B cell (primary cell): ENCODE measurements at regions not wholly inside any gene's neighbourhood (a gene's known extent, or its start where the extent isn't known, plus 50 kb on each side); places are given as distances from the start of the nearest gene placed in this dataset.

ENCODE experiments used
- EZH2 ChIP-seq: IDR thresholded peaks from 2 replicates; pipeline ENCODE4 v1.6.1; 2012; ENCODE audit warnings: borderline replicate concordance, low read depth, mild to moderate bottlenecking, moderate library complexity, low read length; ENCODE audit not compliant: insufficient read depth, poor library complexity, severe bottlenecking
- TF ChIP-seq, protein P1 (sequence below): fragments of 200-600 bp; IDR thresholded peaks from one replicate; pipeline ENCODE4 v1.8.0; 2022; ENCODE audit warnings: antibody characterized with exemption, mild to moderate bottlenecking

DNA sequence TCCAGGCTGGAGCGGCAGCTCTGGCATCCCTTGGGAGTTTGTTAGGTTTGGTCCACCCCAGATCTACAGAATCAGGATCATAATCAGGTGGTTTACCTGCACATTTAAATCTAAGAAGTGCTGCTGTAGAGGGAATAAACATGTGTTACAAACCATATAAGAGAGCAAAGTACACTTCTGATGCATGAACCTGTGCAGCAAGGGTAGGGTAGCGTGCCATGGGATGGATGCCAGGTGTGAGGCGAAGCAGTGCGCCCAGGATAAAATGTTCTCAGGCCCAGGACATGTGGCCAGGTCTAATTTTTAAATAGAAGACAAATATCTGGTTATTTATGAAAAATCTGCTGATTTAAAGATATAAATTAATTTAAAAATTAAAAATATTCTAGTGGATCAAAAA lies 308.8 kb upstream of the USP24 start:
- TF ChIP-seq, protein P1, sequence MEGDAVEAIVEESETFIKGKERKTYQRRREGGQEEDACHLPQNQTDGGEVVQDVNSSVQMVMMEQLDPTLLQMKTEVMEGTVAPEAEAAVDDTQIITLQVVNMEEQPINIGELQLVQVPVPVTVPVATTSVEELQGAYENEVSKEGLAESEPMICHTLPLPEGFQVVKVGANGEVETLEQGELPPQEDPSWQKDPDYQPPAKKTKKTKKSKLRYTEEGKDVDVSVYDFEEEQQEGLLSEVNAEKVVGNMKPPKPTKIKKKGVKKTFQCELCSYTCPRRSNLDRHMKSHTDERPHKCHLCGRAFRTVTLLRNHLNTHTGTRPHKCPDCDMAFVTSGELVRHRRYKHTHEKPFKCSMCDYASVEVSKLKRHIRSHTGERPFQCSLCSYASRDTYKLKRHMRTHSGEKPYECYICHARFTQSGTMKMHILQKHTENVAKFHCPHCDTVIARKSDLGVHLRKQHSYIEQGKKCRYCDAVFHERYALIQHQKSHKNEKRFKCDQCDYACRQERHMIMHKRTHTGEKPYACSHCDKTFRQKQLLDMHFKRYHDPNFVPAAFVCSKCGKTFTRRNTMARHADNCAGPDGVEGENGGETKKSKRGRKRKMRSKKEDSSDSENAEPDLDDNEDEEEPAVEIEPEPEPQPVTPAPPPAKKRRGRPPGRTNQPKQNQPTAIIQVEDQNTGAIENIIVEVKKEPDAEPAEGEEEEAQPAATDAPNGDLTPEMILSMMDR: no peak
- no peak for TF ChIP-seq EZH2
